Mononuclear cell (primary cell): ENCODE measurements at regions not wholly inside any gene's neighbourhood (a gene's known extent, or its start where the extent isn't known, plus 50 kb on each side); places are given as distances from the start of the nearest gene placed in this dataset.

Source experiments
- H3K27me3 ChIP-seq: 2 replicates; pipeline ENCODE4 v1.6.0; 2011; ENCODE audit warnings: low read length, control low read depth; ENCODE audit not compliant: insufficient read depth
- H3K4me1 ChIP-seq: 2 replicates; pipeline ENCODE4 v1.5.1; 2011; ENCODE audit warnings: mild to moderate bottlenecking, low read length, control low read depth; ENCODE audit not compliant: insufficient read depth
- H3K4me3 ChIP-seq: 2 replicates; pipeline ENCODE4 v1.5.1; 2011; ENCODE audit warnings: mild to moderate bottlenecking, low read length, moderate library complexity
- H3K9me3 ChIP-seq: 2 replicates; pipeline ENCODE4 v1.5.1; 2011; ENCODE audit warnings: low read depth, mild to moderate bottlenecking, control low read depth, low read length

DNA sequence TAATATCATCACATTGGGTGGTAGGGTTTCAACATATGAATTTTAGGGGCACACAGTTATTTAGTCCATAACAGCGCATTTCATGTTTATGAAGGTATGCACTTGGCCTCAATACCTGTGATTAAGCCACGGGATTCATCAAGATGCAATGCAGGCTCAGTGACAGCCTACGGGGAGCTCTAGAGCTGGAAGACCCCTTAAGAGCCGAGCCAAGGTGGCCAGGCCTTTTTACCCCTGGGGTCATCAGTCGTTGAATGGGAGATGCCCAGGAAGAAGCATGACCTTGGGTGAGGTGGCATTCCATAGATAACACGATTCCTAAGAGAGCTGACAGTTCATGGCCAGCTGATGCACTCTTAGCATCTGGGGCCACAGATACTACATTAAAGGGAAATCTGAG, 380.0 kb downstream of the ZNF536 start:
- Histone ChIP-seq H3K4me3 (no peak overlapping the region), H3K27me3 (no peaks in the 10 kb centered on the region), H3K4me1 (no peaks in the 10 kb centered on the region), H3K9me3 (no peaks in the 10 kb centered on the region)

DNA sequence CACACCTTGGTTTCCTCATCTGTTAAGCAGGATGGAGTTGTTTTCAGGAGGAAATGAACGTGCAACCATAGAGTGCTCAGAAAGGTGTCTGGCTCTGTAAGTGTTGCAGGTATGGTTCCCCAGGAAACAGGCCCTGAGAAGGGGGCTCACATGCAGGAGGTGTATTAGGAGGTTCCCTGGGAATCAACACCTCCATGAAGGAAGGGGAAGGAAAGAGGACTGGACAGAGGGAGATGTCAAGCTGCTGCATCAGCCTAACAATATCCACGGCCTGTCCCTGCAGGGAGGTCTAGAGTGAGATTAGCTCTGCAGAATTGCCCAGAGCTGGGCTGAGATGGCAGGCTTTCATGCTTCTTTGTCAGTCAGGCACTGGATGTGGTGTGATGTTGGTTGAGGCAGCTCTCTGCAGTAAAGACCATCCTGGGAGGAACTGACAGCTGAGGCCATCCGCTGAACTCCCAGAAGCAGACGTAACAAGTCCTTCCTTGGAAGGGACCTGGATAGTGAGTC, 373.3 kb downstream of the ZNF536 start:
- Histone ChIP-seq H3K4me1 (no peaks in the 10 kb centered on the region), H3K9me3 (no peaks in the 10 kb centered on the region), H3K27me3 (no peaks in the 10 kb centered on the region), H3K4me3 (no peak overlapping the region)

DNA sequence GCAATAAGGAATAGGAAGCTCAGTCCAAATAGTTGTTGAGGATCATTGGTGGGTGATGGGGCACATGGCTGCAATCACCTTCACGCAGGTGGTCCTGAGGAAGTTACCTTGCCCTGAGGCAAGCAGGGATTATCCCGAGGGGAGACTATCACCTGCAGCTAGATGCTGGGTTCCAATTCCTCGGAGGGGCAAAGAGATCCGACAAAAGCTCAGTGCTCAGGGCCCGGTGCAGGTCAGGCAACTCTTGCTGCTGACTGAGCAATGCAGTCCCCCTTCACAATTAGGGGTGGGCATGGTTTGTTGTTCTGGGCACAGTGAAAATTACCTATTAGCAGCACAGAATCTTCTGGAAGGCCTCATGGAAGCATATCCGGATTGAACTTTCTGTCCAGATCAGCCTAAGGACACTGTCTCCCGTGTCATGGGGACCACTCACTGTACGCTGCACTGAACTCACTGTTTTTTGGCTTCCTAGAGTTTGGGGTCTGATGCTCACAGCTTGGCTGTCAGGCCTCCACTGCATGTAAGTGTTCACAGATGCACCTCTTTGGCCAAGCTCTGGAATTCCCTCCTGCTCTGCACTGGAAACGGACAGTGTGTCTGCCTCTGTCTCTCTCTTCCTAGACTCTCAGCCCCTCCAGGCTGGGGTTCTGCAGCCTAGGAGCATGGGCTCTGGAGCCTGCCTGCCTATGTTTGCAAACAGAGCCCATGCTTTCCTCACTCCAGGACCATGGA, 372.7 kb downstream of the ZNF536 start:
- Histone ChIP-seq H3K9me3 (no peaks in the 10 kb centered on the region), H3K27me3 (no peaks in the 10 kb centered on the region), H3K4me3 (no peak overlapping the region), H3K4me1 (no peaks in the 10 kb centered on the region)

DNA sequence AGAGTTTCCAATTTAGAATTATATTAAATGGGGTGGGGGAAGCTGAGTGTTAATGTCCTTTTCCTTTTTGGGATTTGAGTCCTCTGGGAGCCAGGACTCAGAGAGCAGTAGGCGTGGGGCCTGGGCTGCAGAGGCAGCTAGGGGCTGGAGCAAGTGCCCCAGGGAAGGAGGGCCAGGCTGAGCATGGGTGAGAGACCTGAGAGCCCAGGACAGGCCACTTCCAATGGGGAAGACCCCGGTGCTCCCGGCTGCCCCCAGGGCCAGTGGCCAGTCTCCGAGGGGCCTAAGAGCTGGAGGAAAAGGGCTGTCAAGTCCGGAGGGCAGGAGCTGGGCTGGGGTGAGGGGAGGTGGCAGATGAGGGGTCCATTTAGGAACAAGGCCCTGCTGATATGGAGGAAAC, 371.5 kb downstream of the ZNF536 start:
- no peaks in the 10 kb centered on the region for H3K4me1 ChIP-seq
- no peaks in the 10 kb centered on the region for H3K9me3 ChIP-seq
- H3K27me3 ChIP-seq, result no peaks in the 10 kb centered on the region
- no peak overlapping the region for H3K4me3 ChIP-seq

DNA sequence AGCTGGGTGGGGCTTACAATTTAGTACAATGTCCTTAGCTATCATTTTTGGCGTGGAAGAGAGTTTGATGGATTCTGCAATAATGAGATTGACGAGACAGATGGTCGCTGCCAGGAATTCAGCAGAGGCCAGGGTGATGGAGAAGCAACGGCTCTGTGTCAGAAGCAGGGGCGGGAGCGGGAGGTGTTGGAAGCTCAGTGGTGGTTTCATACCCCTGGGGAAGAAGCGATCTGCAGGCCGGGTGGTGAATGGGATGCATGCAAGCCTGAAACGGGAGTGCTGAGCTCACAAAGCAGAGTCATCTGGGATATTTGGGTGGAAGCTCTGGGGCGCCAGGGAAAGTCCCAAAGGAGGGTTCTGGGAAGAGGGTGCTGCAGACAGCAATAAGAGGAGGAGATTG, 370.8 kb downstream of the ZNF536 start:
- no peak overlapping the region for H3K4me3 ChIP-seq
- H3K9me3 ChIP-seq, result no peaks in the 10 kb centered on the region
- H3K27me3 ChIP-seq, result no peaks in the 10 kb centered on the region
- H3K4me1 ChIP-seq, result no peaks in the 10 kb centered on the region

DNA sequence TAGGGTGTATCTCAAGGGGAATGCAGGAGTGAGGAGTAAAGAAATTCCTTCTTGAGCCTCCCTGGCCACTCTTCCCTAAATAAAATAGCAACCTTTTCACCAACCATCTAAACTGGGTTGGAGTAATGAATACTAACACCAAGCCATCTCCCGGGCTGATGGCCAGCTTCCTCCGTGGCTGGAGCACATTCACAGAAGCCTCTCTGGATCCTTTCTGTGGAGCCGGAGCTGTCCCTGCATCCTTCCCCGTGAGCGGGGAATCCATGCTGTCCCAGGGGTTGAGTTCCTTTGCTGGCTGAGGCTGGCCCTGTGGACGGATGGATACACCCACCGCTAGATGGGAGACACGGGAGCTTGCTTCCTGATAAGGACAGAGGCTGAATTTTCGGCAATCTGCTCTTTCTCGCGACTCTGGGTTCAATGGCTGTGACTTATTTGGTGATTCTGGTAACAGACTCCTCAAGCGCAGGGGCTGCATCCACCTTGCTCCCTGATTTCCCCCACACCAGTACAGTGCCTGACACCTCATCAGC, 370.3 kb downstream of the ZNF536 start:
- Histone ChIP-seq H3K27me3 (no peaks in the 10 kb centered on the region), H3K4me1 (no peaks in the 10 kb centered on the region), H3K9me3 (no peaks in the 10 kb centered on the region), H3K4me3 (no peak overlapping the region)

DNA sequence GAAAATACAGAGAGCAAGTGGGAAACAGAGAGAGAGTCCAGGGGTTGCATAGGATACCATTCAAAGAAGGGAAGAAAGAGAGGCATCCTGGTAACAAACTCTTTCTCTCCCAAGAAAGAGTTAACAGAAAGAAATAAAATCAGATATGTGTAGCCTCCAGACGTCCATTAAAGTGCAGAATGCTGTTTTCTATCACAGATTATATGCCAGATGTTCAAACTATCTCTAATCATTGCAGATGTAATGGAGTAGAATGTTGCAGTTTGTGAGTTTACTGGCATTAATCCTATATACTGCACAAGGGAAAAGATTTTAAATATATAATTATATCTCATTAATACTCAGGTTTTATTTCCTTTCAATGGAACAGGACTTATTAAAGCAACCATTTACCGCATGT, 369.4 kb downstream of the ZNF536 start:
- H3K4me3 ChIP-seq, result no peak overlapping the region
- no peaks in the 10 kb centered on the region for H3K9me3 ChIP-seq
- no peaks in the 10 kb centered on the region for H3K27me3 ChIP-seq
- H3K4me1 ChIP-seq, result no peaks in the 10 kb centered on the region

DNA sequence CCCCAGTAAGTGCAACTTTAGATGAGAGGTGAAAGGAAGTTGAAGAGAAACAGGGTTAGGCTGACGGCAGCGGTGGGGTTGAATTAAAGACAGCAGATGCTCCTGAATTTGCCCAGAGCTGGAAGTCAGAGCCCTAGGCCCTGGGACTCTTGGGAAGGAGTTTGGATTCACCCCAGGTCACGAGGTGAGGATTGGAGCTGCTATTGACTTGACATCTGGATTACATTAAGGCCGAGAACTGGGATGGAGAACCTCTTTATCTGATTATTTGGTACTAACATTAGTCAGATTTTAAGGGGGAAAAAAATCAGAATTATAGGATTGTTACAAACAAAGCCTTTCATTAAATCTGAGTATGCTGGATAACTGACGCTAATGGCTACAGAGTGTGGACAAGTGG, 367.2 kb downstream of the ZNF536 start:
- Histone ChIP-seq H3K4me1 (no peaks in the 10 kb centered on the region), H3K9me3 (no peaks in the 10 kb centered on the region), H3K27me3 (no peaks in the 10 kb centered on the region), H3K4me3 (no peak overlapping the region)

DNA sequence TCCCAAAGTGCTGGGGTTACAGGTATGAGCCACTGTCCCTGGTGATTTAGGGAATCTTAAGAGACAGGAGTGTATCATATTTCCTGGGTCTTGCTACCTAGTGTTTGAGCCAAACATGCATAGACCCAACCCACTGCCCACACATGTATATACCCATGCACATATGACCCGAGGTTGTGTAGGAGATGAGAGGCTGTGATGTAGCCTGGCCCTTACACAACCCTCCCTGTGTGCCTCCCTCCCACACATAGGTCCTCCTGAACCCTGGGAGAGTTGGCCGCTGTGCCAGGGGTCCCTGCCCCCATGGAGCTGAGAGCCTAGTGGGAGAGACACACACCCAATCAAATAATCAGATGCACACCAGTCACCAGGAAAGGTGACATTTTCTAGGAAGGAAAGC, 365.9 kb downstream of the ZNF536 start:
- no peaks in the 10 kb centered on the region for H3K4me1 ChIP-seq
- no peak overlapping the region for H3K4me3 ChIP-seq
- H3K27me3 ChIP-seq, result no peaks in the 10 kb centered on the region
- H3K9me3 ChIP-seq, result no peaks in the 10 kb centered on the region

DNA sequence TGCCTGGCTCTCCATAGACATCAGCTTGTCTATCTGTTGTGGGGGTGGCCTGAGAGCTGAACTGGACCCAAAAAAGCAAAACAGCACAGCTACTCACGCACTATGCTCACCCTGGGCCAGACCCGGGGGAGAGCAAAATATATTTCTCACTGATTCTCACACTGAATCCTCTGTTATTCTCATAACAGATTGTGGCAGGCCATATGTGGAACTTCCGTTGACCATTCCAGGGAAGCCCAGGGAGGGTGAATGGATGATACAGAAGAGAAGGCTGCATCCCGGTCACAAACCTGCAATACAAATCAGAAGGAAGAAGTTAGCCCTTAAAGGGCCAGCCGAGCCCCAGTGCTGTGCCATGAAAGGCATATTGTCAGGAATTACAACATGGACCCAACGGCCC, 362.5 kb downstream of the ZNF536 start:
- no peaks in the 10 kb centered on the region for H3K4me1 ChIP-seq
- H3K27me3 ChIP-seq, result no peaks in the 10 kb centered on the region
- H3K9me3 ChIP-seq, result no peaks in the 10 kb centered on the region
- H3K4me3 ChIP-seq, result no peak overlapping the region

DNA sequence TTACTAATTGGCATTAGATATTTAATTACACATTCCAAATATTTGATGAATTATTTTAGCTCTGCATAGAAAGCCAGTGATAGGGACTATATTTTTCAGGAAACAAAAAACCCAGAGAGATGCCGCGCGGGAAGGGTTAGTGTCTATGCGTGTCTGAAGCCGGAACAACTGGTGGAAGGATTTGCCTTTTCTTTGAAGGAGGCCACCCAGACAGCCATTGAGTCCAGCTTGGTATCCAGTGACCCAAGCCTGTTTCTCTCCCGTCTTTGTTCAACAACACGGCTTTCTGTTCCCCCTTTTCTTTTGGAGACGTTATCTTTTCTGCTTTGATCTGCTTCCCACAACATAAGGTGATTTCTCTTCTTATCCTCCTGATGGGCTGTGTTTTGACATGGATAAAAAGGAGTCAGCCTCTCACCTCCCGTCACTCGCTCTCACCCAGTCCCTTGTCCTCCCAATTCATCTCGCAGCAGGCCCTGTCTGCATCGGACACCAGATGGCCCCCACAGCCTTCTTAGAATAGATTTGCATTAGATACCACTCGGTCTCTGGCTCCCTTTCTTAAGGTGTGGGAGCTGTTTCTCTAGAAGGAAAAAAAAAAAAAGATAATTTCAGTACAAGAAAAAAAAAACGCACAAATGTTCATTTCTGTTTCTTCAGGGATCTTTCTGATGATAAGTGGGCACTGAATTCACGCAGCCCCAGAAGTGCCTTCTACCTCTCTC, 361.8 kb downstream of the ZNF536 start:
- H3K4me3 ChIP-seq, result no peak overlapping the region
- no peaks in the 10 kb centered on the region for H3K4me1 ChIP-seq
- H3K9me3 ChIP-seq, result no peaks in the 10 kb centered on the region
- no peaks in the 10 kb centered on the region for H3K27me3 ChIP-seq

DNA sequence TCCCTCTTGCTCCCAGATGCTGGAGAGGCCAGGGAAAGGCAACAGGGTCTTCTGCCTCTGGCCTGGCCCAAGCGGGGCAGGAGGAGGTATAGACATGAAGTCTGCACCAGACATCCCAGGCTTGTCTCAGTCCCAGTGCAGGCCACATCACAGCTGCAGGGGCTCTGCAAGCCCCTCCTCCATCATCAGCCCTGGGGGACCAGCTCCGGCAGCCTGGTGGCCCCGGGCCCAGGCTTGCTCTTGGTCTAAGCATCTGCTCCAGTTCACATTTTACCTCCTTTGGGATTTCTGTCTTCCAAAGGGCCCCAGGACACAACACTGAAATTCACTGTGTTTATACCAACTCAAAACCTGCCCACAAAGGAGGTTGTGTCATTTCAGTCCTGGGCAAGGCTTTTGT, 359.4 kb downstream of the ZNF536 start:
- H3K9me3 ChIP-seq, result no peaks in the 10 kb centered on the region
- H3K4me1 ChIP-seq, result no peaks in the 10 kb centered on the region
- H3K4me3 ChIP-seq, result no peak overlapping the region
- no peaks in the 10 kb centered on the region for H3K27me3 ChIP-seq

DNA sequence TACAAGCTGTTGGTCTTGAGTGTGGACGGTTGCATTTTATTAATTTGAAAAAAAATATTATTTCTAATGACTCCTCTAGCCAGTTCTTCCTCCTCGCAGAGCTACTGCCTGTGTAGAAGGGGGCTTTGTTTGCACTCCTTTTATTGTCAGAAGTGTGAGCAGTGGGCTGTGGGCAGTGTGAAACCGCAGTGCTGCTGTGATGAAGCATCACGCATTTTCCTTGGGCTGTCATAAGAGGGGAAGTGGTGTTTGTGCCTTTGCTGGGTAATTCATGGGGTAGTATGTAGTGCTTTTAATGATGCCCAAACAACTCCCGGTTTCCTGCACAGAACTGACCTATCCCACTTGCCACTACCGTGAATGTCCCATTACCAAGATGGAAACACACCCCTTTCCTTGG, 357.3 kb downstream of the ZNF536 start:
- Histone ChIP-seq H3K27me3 (no peaks in the 10 kb centered on the region), H3K4me3 (no peak overlapping the region), H3K9me3 (no peaks in the 10 kb centered on the region), H3K4me1 (no peaks in the 10 kb centered on the region)

DNA sequence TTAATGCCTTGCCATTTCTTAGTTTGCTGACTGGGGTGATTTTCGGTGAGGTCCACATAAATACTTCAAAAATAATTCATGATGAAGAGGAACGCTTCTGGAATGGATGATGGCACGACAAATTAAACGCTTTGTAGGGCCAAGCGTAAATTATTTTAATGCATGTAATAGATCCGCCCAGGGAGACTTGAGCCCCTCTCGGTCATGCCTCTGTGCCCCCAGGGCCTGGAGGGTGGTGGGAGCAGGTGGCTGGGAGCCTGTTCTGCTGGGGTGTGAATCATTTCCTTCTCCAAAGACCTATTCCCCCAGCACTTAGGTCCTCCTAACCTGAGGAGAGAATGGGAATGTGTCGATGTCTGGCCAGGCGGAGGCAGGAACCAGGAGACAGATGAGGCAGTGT, 350.6 kb downstream of the ZNF536 start:
- Histone ChIP-seq H3K27me3 (no peaks in the 10 kb centered on the region), H3K4me3 (no peak overlapping the region), H3K9me3 (no peaks in the 10 kb centered on the region), H3K4me1 (peaks cover 4% of the 10 kb centered on the region)

DNA sequence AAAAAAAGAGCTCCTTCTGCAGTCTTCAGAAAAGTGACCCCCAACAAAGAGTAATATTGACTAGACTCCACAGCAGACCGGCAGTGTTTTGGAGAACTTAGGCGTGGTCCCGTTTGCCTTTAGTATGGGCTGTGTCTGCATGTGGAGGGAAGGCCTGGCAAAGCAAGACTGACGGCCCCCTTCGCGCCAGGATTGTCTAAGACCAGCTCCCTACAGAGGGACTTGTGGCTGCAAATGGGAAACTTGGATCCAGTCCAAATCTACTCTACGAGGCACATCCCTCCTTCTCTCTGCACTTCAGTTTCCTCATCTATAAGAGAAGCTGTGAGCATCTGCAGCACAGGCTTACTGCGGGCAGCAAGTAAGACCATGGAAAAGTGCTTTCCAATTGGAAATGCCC, 350.0 kb downstream of the ZNF536 start:
- Histone ChIP-seq H3K27me3 (no peaks in the 10 kb centered on the region), H3K9me3 (no peaks in the 10 kb centered on the region), H3K4me1 (peaks cover 4% of the 10 kb centered on the region), H3K4me3 (no peak overlapping the region)

DNA sequence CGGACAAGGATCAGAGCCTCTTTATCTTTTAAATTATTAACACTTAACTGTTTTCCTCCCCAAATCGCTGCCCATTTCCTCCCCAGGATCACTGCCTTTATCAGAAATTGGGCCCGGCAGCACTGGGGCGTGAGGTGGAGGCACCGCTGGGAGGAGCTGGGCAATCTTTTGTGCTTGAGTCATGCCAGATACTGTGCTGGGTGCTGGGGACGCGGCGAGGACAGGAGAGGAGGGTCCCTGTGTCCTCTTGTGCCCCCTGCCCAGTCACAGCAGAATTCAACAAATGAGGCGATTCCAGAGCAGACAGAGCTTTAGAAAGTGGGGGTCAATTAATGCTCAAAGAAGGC, 347.8 kb downstream of the ZNF536 start:
- Histone ChIP-seq H3K27me3 (no peaks in the 10 kb centered on the region), H3K4me1 (peaks cover 4% of the 10 kb centered on the region), H3K9me3 (no peaks in the 10 kb centered on the region), H3K4me3 (peak overlapping the region; percentile 36)
